ENCODE measurements at regions not wholly inside any gene's neighbourhood (a gene's known extent, or its start where the extent isn't known, plus 50 kb on each side); places are given as distances from the start of the nearest gene placed in this dataset.

DNA sequence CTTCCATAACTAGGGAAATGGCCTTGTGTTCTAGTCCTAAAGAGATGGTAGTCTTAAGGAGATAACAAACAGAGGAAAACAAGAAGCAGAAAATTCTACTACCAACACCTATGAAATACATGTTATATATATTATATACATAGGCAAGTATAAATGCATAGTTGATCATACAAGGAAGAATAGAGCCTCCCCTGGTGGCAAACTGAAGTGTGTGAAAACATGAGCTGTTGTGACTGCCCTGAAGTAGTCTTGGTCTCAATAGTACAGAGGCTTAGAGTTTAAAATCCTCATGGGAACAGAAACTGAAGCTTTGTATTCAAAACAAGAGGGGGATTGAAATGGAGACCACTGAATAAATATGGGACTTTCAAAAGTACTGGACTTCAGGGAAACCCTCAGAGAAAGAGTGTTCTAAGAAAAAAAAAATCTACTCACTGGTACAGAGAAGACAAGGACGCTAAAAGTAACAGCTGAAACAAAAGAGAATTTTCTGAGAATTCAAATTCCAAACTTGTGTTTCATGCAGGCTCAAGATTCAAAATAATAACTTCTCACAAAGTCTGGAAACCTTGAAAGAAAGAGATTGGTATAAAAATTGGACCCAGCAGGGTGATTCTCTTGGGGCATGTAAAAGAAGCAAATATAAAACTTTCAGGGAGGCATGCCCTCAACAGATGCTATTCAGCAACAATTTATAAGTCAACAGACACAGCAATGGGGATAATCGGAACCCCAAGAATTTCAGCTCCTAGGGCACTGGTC lies 59.7 kb upstream of the SAMD3 start:
- TF ChIP-seq CTCF (IDR thresholded peaks at IDR 0.05; ENCODE audit: insufficient read depth, low read length, poor library complexity, severe bottlenecking), result no peak
- no peak for TF ChIP-seq EZH2phosphoT487 (conservative IDR thresholded peaks at IDR 0.05; ENCODE audit: low read length)

Data from SU-DHL-6 (cell line).